Endodermal cell (in vitro differentiated cells): ENCODE measurements at regions not wholly inside any gene's neighbourhood (a gene's known extent, or its start where the extent isn't known, plus 50 kb on each side); places are given as distances from the start of the nearest gene placed in this dataset.

Experiments used
- DNase-seq: peaks from one replicate; pipeline ENCODE4 v3.0.0-alpha.2; 2017
- H3K27ac ChIP-seq: 2 replicates; pipeline ENCODE4 v1.5.1; 2013; ENCODE audit warnings: mild to moderate bottlenecking, low read depth, low read length, moderate library complexity
- H3K27me3 ChIP-seq: 2 replicates; pipeline ENCODE4 v1.6.1; 2013; ENCODE audit warnings: mild to moderate bottlenecking, low read length, moderate library complexity; ENCODE audit not compliant: insufficient read depth, control insufficient read depth, poor library complexity, severe bottlenecking
- H3K36me3 ChIP-seq: 2 replicates; pipeline ENCODE4 v1.7.0; 2013; ENCODE audit warnings: mild to moderate bottlenecking, low read length, moderate library complexity; ENCODE audit not compliant: control insufficient read depth, insufficient read depth
- H3K4me1 ChIP-seq: one replicate; pipeline ENCODE4 v1.7.0; 2013; ENCODE audit warnings: low read length; ENCODE audit not compliant: control insufficient read depth, insufficient read depth
- H3K4me3 ChIP-seq: 2 replicates; pipeline ENCODE4 v1.5.1; 2013; ENCODE audit warnings: mild to moderate bottlenecking, low read length, moderate library complexity
- H3K9ac ChIP-seq: 2 replicates; pipeline ENCODE4 v1.6.1; 2013; ENCODE audit warnings: mild to moderate bottlenecking, low read length, moderate library complexity; ENCODE audit not compliant: poor library complexity, severe bottlenecking; ENCODE audit errors: extremely low read depth
- H3K9me3 ChIP-seq: 2 replicates; pipeline ENCODE4 v1.6.1; 2013; ENCODE audit warnings: mild to moderate bottlenecking, low read length, moderate library complexity; ENCODE audit not compliant: control insufficient read depth
- H3K27ac Mint-ChIP-seq: 2 replicates; pipeline ENCODE4 v1.8.0; 2020; ENCODE audit warnings: mixed read lengths
- H3K27me3 Mint-ChIP-seq: 2 replicates; pipeline ENCODE4 v1.8.0; 2021; ENCODE audit warnings: mild to moderate bottlenecking, mixed read lengths; ENCODE audit not compliant: insufficient read depth
- H3K36me3 Mint-ChIP-seq: 2 replicates; pipeline ENCODE4 v1.8.0; 2020; ENCODE audit warnings: low read depth, mixed read lengths
- H3K4me1 Mint-ChIP-seq: 2 replicates; pipeline ENCODE4 v1.8.0; 2020; ENCODE audit warnings: mixed read lengths
- H3K4me3 Mint-ChIP-seq: 2 replicates; pipeline ENCODE4 v1.8.0; 2020; ENCODE audit warnings: mild to moderate bottlenecking, moderate library complexity, mixed read lengths
- H3K9me3 Mint-ChIP-seq: 2 replicates; pipeline ENCODE4 v1.8.0; 2020; ENCODE audit warnings: mild to moderate bottlenecking, mixed read lengths
- WGBS, 2 experiments: methylation state at CpG; one replicate each; pipeline versions ENCODE4 v1.1.5 to v1.1.7; 2013; ENCODE audit warnings: missing lambda C conversion rate in 2 of 2, mixed read lengths in 1 of 2; ENCODE audit not compliant: insufficient coverage in 1 of 2, insufficient read length in 1 of 2; 5-methylcytosine and 5-hydroxymethylcytosine counted together
- TF ChIP-seq, protein P1 (sequence below): fragments of 200-600 bp; sonication (generic); conservative IDR thresholded peaks from 2 replicates; pipeline ENCODE4 v1.5.0; 2021; ENCODE audit warnings: antibody characterized with exemption, mild to moderate bottlenecking

- Mint-ChIP-seq H3K4me1 (no peaks in the 10 kb centered on the region), H3K27ac (no peak overlapping the region), H3K27me3 (no peaks in the 10 kb centered on the region), H3K36me3 (no peaks in the 10 kb centered on the region), H3K9me3 (no peaks in the 10 kb centered on the region), H3K4me3 (no peak overlapping the region)
- H3K27ac ChIP-seq, result no peak overlapping the region
- TF ChIP-seq, protein P1, sequence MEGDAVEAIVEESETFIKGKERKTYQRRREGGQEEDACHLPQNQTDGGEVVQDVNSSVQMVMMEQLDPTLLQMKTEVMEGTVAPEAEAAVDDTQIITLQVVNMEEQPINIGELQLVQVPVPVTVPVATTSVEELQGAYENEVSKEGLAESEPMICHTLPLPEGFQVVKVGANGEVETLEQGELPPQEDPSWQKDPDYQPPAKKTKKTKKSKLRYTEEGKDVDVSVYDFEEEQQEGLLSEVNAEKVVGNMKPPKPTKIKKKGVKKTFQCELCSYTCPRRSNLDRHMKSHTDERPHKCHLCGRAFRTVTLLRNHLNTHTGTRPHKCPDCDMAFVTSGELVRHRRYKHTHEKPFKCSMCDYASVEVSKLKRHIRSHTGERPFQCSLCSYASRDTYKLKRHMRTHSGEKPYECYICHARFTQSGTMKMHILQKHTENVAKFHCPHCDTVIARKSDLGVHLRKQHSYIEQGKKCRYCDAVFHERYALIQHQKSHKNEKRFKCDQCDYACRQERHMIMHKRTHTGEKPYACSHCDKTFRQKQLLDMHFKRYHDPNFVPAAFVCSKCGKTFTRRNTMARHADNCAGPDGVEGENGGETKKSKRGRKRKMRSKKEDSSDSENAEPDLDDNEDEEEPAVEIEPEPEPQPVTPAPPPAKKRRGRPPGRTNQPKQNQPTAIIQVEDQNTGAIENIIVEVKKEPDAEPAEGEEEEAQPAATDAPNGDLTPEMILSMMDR, result no peak
- no peaks in the 10 kb centered on the region for H3K36me3 ChIP-seq
- no peak overlapping the region for H3K4me3 ChIP-seq
- no peak overlapping the region for H3K9ac ChIP-seq
- 90 to 100% methylated on average over 1 of the region's 1 CpG for WGBS, 2 experiments
- H3K27me3 ChIP-seq, result no peaks in the 10 kb centered on the region
- DNase-seq, result no peak
- no peaks in the 10 kb centered on the region for H3K4me1 ChIP-seq
- no peaks in the 10 kb centered on the region for H3K9me3 ChIP-seq
Measured at GRCh38 chr1:186738926-186739325, 58.7 kb upstream of the PTGS2 start.

GRCh38 chr1:186736971-186737685 lies 56.9 kb upstream of the PTGS2 start:
- no peak for DNase-seq
- 97% methylated on average over 4 of the region's 4 CpGs; no CpG with 5 or more reads in 1 of the 2 experiments for WGBS, 2 experiments

GRCh38 chr1:186735463-186735862 lies 55.2 kb upstream of the PTGS2 start:
- DNase-seq, result no peak
- H3K4me3 Mint-ChIP-seq, result no peak overlapping the region
- Histone ChIP-seq H3K4me1 (no peaks in the 10 kb centered on the region), H3K4me3 (no peak overlapping the region), H3K9me3 (no peaks in the 10 kb centered on the region), H3K27me3 (no peaks in the 10 kb centered on the region), H3K27ac (no peak overlapping the region), H3K36me3 (no peaks in the 10 kb centered on the region), H3K9ac (no peak overlapping the region)
- H3K27me3 Mint-ChIP-seq, result no peaks in the 10 kb centered on the region
- H3K27ac Mint-ChIP-seq, result no peak overlapping the region
- TF ChIP-seq, protein P1, result no peak
- no peaks in the 10 kb centered on the region for H3K36me3 Mint-ChIP-seq
- no peaks in the 10 kb centered on the region for H3K4me1 Mint-ChIP-seq
- no peaks in the 10 kb centered on the region for H3K9me3 Mint-ChIP-seq
- WGBS, 2 experiments, result 83 to 100% methylated on average over 1 of the region's 1 CpG

More at GRCh38 chr1:186736971-186737685, 56.9 kb upstream of the PTGS2 start:
- H3K4me1 Mint-ChIP-seq, result no peaks in the 10 kb centered on the region
- no peaks in the 10 kb centered on the region for H3K27me3 Mint-ChIP-seq
- TF ChIP-seq, protein P1, result no peak
- Histone ChIP-seq H3K36me3 (no peaks in the 10 kb centered on the region), H3K4me3 (no peak overlapping the region), H3K27ac (no peak overlapping the region), H3K9me3 (no peaks in the 10 kb centered on the region), H3K27me3 (no peaks in the 10 kb centered on the region), H3K9ac (no peak overlapping the region), H3K4me1 (no peaks in the 10 kb centered on the region)
- no peak overlapping the region for H3K4me3 Mint-ChIP-seq
- H3K36me3 Mint-ChIP-seq, result no peaks in the 10 kb centered on the region
- H3K9me3 Mint-ChIP-seq, result no peaks in the 10 kb centered on the region
- H3K27ac Mint-ChIP-seq, result no peak overlapping the region
